GDM1 (cell line): ENCODE measurements at regions not wholly inside any gene's neighbourhood (a gene's known extent, or its start where the extent isn't known, plus 50 kb on each side); places are given as distances from the start of the nearest gene placed in this dataset.
"Not testable (repeated sequence)": the region's sequence is repeated elsewhere in the genome, so short reads cannot be mapped to it uniquely, and the experiment has no call there.

Source experiments
- DNase-seq: peaks from one replicate; lab custom pipeline; 2025; lab: John Stamatoyannopoulos, UW

GRCh38 chr14:38705220-38705619 is 397.8 kb downstream of the SEC23A start:
- no peak for DNase-seq

GRCh38 chr14:38704220-38704619 is 398.8 kb downstream of the SEC23A start:
- no peak for DNase-seq

GRCh38 chr14:38696925-38697324 is 406.1 kb downstream of the SEC23A start:
- DNase-seq, result no peak

GRCh38 chr14:38693423-38693822 is 409.6 kb downstream of the SEC23A start:
- no peak for DNase-seq

GRCh38 chr14:38669027-38669426 is 413.1 kb upstream of the CLEC14A start:
- no peak for DNase-seq

DNA sequence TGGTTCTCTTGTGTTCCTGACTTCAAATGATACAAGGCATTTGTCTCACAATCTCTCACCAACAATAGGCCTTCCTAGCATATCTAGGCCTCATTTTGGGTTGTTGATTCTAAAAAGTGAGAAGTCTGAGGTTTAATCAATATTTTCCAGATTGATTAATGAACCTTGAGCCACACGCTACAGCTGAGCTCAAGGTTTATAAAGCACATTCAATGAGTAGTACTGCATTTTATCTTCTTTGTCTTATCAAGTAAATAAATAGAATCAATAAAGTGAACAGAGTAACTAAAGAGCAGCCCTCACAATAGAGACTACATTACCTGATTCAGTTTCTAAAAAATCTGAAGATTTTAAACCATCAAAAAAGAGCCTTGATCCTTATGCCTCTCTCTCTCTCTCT is 407.5 kb upstream of the CLEC14A start:
- DNase-seq, result no peak

GRCh38 chr14:38662781-38663180 is 406.9 kb upstream of the CLEC14A start:
- no peak for DNase-seq

DNA sequence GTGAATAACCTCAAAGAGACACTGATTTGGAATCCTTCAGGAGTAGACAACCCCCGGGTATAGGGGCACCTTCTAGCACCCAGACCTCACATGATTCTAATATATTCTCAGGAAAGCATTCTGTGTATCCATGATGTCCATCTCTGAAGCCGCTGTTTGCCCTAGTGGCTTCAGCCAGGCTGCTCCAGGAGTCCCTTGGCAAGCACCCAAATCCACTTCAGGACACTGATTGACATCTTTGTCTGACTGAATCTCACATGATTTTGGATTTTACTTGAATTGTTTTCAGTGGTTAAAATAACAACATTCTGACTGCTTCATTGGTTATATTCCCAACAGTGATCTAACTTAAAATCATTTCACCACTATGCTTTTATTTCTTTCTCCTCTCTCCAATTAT is 390.5 kb upstream of the CLEC14A start:
- no peak for DNase-seq

DNA sequence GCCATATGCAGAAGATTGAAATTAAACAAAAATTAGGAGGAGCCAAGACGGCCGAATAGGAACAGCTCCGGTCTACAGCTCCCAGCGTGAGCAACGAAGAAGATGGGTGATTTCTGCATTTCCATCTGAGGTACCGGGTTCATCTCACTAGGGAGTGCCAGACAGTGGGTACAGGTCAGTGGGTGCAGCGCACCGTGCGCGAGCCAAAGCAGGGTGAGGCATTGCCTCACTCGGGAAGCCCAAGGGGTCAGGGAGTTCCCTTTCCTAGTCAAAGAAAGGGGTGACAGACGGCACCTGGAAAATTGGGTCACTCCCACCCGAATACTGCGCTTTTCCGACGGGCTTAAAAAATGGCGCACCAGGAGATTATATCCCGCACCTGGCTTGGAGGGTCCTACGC is 379.0 kb upstream of the CLEC14A start:
- DNase-seq, result not testable (repeated sequence)

GRCh38 chr14:38629412-38629811 is 373.5 kb upstream of the CLEC14A start:
- DNase-seq, result no peak

- no peak for DNase-seq
Measured at GRCh38 chr14:38627163-38627562, 371.3 kb upstream of the CLEC14A start.

- no peak for DNase-seq
Measured at GRCh38 chr14:38623661-38624060, 367.8 kb upstream of the CLEC14A start.

- DNase-seq, result no peak
Measured at GRCh38 chr14:38618514-38618913, 362.6 kb upstream of the CLEC14A start.

GRCh38 chr14:38616959-38617358 is 361.1 kb upstream of the CLEC14A start:
- DNase-seq, result no peak

DNA sequence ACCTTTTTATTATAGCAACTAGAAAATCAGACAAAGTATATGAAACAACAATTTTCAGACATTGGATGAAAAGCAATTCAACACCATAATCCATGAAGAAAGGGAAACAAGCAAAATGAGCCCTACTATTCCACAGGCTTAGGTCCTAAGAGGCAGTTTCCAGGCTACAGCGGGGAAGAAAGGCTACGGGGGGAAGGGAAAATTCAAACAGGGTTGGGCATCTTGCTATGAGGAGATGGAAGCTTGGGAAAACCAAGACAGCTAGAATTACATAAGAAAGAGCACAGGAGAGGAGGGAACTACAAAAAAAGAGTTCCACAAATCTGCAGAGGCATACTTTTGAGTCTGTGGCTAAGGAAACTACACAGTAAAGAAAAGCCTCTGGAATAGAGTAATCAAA is 356.0 kb upstream of the CLEC14A start:
- no peak for DNase-seq

DNA sequence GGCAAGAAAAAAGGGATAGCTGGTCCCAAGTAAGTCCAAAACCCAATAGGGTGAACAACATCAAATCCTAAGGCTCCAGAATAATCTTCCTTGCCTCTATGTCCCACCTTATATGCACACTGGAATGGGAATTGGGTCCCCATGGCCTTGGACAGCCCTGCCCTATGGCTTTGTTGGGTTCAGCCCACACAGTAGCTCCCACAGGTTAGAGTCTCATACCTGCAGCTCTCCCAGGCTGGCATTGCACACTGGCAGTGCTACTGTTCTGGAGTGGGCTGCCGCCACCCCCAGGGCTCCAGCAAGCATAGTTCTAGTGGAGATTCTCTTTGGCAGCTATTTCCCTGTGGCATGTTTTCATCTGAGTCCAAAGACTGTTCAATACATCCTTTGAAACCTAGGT is 352.4 kb upstream of the CLEC14A start:
- DNase-seq, result no peak

DNA sequence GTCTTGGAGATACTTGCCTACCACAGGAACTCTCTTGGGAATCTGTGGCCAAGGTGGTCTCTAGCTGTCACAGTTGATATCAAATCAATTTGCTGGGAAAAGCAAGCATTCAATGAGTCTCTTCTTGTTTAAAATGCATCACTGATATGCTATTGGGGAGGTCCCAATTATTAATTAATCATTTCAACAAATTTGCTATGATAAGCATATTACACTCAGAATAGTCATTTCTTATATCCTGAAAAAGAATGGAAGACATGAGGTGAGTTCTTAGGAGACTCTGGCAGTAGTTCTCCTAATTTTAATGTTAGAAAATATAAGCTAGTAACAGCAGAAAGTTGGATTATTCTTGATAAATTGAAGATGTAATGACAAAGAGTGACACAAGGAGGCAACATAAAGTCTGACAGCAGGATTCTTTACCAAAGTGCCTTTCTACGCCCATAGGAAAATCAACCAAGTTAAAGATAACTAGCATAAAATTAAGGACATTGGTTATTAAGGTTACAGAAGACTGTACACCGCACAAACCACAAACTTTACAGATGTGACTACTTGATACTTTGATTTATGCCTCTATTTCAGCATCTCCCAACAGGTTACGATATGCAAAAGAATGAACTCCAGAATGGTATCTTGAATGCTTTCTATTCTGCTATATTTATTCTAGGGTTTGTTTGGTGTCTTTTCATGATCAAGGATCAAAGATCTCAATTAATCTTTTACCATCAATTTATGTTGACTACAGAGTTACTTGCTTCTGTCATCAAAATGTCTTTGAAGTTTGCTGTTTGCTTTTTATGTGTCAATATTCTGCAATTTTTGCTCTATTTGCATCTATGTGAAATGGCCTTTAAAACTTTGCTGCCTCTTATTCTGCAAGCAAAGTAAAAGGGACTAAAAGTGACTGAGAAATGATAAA is 349.6 kb upstream of the CLEC14A start:
- no peak for DNase-seq

DNA sequence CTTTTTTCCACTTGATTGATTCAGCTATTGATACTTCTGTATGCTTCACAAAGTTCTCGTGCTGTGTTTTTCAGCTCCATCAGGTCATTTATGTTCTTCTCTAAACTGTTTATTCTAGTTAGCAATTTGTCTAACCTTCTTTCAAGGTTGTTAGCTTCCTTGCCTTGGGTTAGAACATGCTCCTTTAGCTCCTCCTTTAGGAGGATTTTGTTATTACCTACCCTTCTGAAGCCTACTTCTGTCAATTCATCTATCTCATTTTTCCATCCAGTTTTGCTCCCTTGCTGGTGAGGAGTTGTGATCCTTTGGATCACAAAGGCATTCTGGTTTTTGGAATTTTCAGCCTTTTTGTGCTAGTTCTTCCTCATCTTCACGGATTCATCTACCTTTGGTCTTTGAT is 344.7 kb upstream of the CLEC14A start:
- not testable (repeated sequence) for DNase-seq

DNA sequence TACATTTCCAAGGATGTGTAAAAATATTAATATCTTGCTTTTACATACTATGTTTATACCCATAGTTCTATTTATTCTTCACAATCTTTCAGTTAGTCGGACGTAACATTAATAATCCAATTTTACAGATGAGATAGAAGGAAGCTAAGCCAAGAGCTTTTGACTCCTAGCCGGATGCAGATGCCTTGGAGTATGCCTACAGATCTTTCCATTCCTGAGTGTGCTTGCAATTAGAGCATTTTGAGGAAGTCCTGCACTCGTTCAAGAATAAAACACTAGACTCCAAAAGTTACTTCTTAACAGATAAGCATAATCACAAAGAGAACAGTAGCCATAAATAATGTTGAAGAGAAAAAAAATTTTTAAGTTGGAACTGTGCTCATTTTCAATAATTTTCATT is 337.6 kb upstream of the CLEC14A start:
- no peak for DNase-seq

GRCh38 chr14:38592764-38593442 is 337.0 kb upstream of the CLEC14A start:
- DNase-seq, result no peak

GRCh38 chr14:38589747-38590350 is 334.0 kb upstream of the CLEC14A start:
- no peak for DNase-seq

DNA sequence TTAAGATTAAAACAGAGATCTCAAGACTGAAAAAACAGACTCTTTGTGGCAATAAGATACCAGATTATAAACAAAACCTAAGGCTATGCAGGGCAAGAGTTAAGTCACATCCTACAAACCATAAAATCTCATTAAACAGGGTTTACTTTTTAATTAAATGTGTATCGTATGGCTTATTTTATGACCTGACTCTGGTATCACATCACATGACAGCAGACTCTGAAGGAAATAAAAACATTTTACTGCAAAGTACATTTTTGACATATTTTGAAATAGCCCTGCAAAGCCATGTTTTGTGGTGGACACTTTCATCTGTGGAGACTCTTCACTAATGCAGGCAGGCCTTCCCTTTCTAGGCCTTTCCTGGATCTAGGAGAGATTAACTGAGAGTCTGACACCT is 327.6 kb upstream of the CLEC14A start:
- no peak for DNase-seq

GRCh38 chr14:38578278-38578681 is 322.4 kb upstream of the CLEC14A start:
- DNase-seq, result no peak
